WTC11 (cell line): ENCODE measurements at regions not wholly inside any gene's neighbourhood (a gene's known extent, or its start where the extent isn't known, plus 50 kb on each side); places are given as distances from the start of the nearest gene placed in this dataset.

ENCODE experiments used
- CTCF ChIP-seq: fragments of 200-600 bp; IDR thresholded peaks from 2 replicates; pipeline ENCODE4 v1.8.0; 2022; ENCODE audit warnings: antibody characterized with exemption
- TF ChIP-seq, protein P1 (sequence below): sonication (generic); formaldehyde crosslinking; IDR thresholded peaks from 2 replicates; pipeline ENCODE4 v1.8.0; 2022; ENCODE audit warnings: mild to moderate bottlenecking, missing genetic modification reagents

DNA sequence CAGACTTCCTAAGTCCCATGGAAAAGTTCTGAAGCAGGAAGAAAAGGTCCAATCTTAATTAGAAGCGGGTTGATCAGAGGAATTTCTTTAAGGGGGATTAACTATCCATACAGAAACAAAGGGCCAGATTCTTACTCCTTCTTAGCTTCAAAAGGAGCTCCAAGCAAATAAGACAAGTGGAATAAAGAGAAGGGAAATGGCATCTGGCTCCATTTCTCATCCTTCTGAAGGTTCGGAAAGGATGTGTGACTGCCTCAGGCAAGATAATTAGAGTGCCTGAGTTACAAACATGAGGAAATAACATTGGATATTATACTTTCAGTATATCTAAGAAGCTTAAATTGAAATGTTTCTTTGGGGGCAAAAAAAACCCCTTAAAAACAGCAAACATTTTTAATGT, 88.1 kb upstream of the ADAMTS19 start:
- TF ChIP-seq, protein P1, sequence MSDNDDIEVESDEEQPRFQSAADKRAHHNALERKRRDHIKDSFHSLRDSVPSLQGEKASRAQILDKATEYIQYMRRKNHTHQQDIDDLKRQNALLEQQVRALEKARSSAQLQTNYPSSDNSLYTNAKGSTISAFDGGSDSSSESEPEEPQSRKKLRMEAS (CRISPR knock-in tag), result no peak
- no peak for TF ChIP-seq CTCF
